ENCODE measurements at regions not wholly inside any gene's neighbourhood (a gene's known extent, or its start where the extent isn't known, plus 50 kb on each side); places are given as distances from the start of the nearest gene placed in this dataset.

GRCh38 chr21:39024538-39024937, 158.7 kb downstream of the PSMG1 start:
- no peaks in the 10 kb centered on the region for H3K27me3 ChIP-seq
- DNase-seq, result no peak
- H3K27ac ChIP-seq, result no peak overlapping the region
- TF ChIP-seq CTCF (IDR thresholded peaks at IDR 0.05), result no peak
- no peak for ATAC-seq
- H3K4me1 ChIP-seq, result peaks cover 40% of the 10 kb centered on the region
- intact Hi-C loops (cut with DNase I), result no loop called here
- no peaks in the 10 kb centered on the region for H3K9me3 ChIP-seq
- no peak overlapping the region for H3K4me3 ChIP-seq
- no peaks in the 10 kb centered on the region for H3K36me3 ChIP-seq

GRCh38 chr21:39022863-39023693, 160.2 kb downstream of the PSMG1 start:
- ATAC-seq (peak; percentile 86), DNase-seq (peak; percentile 90)
- H3K27me3 ChIP-seq, result no peaks in the 10 kb centered on the region
- no peaks in the 10 kb centered on the region for H3K9me3 ChIP-seq
- TF ChIP-seq CTCF (IDR thresholded peaks at IDR 0.05), result peak; percentile 26
- H3K4me3 ChIP-seq, result no peak overlapping the region
- H3K27ac ChIP-seq, result peak overlapping the region; percentile 70
- intact Hi-C loops (cut with DNase I), result no loop called here
- peaks cover 40% of the 10 kb centered on the region for H3K4me1 ChIP-seq
- H3K36me3 ChIP-seq, result no peaks in the 10 kb centered on the region

- no peak for TF ChIP-seq CTCF (IDR thresholded peaks at IDR 0.05)
- H3K36me3 ChIP-seq, result no peaks in the 10 kb centered on the region
- no peak for ATAC-seq
- DNase-seq, result no peak
- no peaks in the 10 kb centered on the region for H3K9me3 ChIP-seq
- H3K4me3 ChIP-seq, result no peak overlapping the region
- no peaks in the 10 kb centered on the region for H3K27me3 ChIP-seq
- peak overlapping the region; percentile 70 for H3K27ac ChIP-seq
- peaks cover 40% of the 10 kb centered on the region for H3K4me1 ChIP-seq
- intact Hi-C loops (cut with DNase I), result no loop called here
Observed at GRCh38 chr21:39022466-39022862, 160.8 kb downstream of the PSMG1 start.

- Histone ChIP-seq H3K4me3 (no peak overlapping the region), H3K4me1 (peaks cover 40% of the 10 kb centered on the region), H3K9me3 (no peaks in the 10 kb centered on the region), H3K36me3 (no peaks in the 10 kb centered on the region), H3K27me3 (no peaks in the 10 kb centered on the region), H3K27ac (peak overlapping the region; percentile 70)
- intact Hi-C loops (cut with DNase I), result no loop called here
- DNase-seq (no peak), ATAC-seq (no peak)
- TF ChIP-seq CTCF (IDR thresholded peaks at IDR 0.05), result no peak
Observed at GRCh38 chr21:39022035-39022434, 161.2 kb downstream of the PSMG1 start.

GRCh38 chr21:39021478-39021832, 161.8 kb downstream of the PSMG1 start:
- Histone ChIP-seq H3K27me3 (no peaks in the 10 kb centered on the region), H3K4me3 (no peak overlapping the region), H3K4me1 (peaks cover 40% of the 10 kb centered on the region), H3K36me3 (no peaks in the 10 kb centered on the region), H3K27ac (peak overlapping the region; percentile 70), H3K9me3 (no peaks in the 10 kb centered on the region)
- intact Hi-C loops (cut with DNase I), result no loop called here
- DNase-seq, result no peak
- no peak for TF ChIP-seq CTCF (IDR thresholded peaks at IDR 0.05)
- no peak for ATAC-seq

All from upper lobe of right lung (tissue), 1 donor.